GM18909 (cell line): ENCODE measurements at regions not wholly inside any gene's neighbourhood (a gene's known extent, or its start where the extent isn't known, plus 50 kb on each side); places are given as distances from the start of the nearest gene placed in this dataset.

Experiments
- ATAC-seq: cut with Tn5 transposase; IDR thresholded peaks from one replicate; pipeline ENCODE4 v1.9.1; 2021; ENCODE audit warnings: mild to moderate bottlenecking; ENCODE audit not compliant: unreplicated experiment, poor library complexity

- no peak for ATAC-seq
These were observed 1065.0 kb downstream of the EPHA7 start for GRCh38 chr6:92354270-92354829.

- ATAC-seq = no peak
These were observed 1067.2 kb downstream of the EPHA7 start for GRCh38 chr6:92352130-92352529.

- no peak for ATAC-seq
These were observed 1078.2 kb downstream of the EPHA7 start for GRCh38 chr6:92341201-92341600.

GRCh38 chr6:92339936-92340640 lies 1079.3 kb downstream of the EPHA7 start:
- ATAC-seq = no peak

- ATAC-seq = no peak
These were observed 1081.8 kb downstream of the EPHA7 start for GRCh38 chr6:92337571-92337970.

GRCh38 chr6:92329208-92329847 lies 1090.0 kb downstream of the EPHA7 start:
- ATAC-seq = no peak

GRCh38 chr6:92315312-92315711 lies 1104.0 kb downstream of the EPHA7 start:
- ATAC-seq = no peak

GRCh38 chr6:92297101-92297500 lies 1122.3 kb downstream of the EPHA7 start:
- no peak for ATAC-seq

GRCh38 chr6:92292067-92292466 lies 1127.3 kb downstream of the EPHA7 start:
- ATAC-seq = no peak

GRCh38 chr6:92289831-92290230 lies 1129.5 kb downstream of the EPHA7 start:
- ATAC-seq = no peak

- ATAC-seq = no peak
These were observed 1137.7 kb downstream of the EPHA7 start for GRCh38 chr6:92281571-92282076.

GRCh38 chr6:92275150-92275549 lies 1144.2 kb downstream of the EPHA7 start:
- ATAC-seq = no peak

GRCh38 chr6:92274588-92274987 lies 1144.8 kb downstream of the EPHA7 start:
- no peak for ATAC-seq

- ATAC-seq = no peak
These were observed 1145.7 kb downstream of the EPHA7 start for GRCh38 chr6:92273694-92274093.

- ATAC-seq = no peak
These were observed 1148.3 kb downstream of the EPHA7 start for GRCh38 chr6:92271091-92271490.

- no peak for ATAC-seq
These were observed 1149.0 kb downstream of the EPHA7 start for GRCh38 chr6:92270365-92270764.

- ATAC-seq = no peak
These were observed 1152.0 kb downstream of the EPHA7 start for GRCh38 chr6:92267335-92267734.

- no peak for ATAC-seq
These were observed 1155.5 kb downstream of the EPHA7 start for GRCh38 chr6:92263864-92264263.

GRCh38 chr6:92259171-92259570 lies 1160.2 kb downstream of the EPHA7 start:
- ATAC-seq = no peak

- ATAC-seq = no peak
These were observed 1176.0 kb downstream of the EPHA7 start for GRCh38 chr6:92243315-92243714.

GRCh38 chr6:92231171-92231701 lies 1188.1 kb downstream of the EPHA7 start:
- ATAC-seq = no peak
